Activated naive CD8-positive, alpha-beta T cell treated with anti-CD3 and anti-CD28 coated beads for 36 hours (primary cell): ENCODE measurements at regions not wholly inside any gene's neighbourhood (a gene's known extent, or its start where the extent isn't known, plus 50 kb on each side); places are given as distances from the start of the nearest gene placed in this dataset.
"Not testable (repeated sequence)": the region's sequence is repeated elsewhere in the genome, so short reads cannot be mapped to it uniquely, and the experiment has no call there.

Experiments used
- DNase-seq: peaks from one replicate; pipeline ENCODE4 v3.0.0; 2021
- H3K27ac Mint-ChIP-seq: one replicate; pipeline ENCODE4 v1.8.0; 2022; ENCODE audit warnings: mild to moderate bottlenecking, moderate library complexity, mixed read lengths
- H3K27me3 Mint-ChIP-seq: one replicate; pipeline ENCODE4 v1.8.0; 2022; ENCODE audit warnings: mild to moderate bottlenecking, mixed read lengths
- H3K36me3 Mint-ChIP-seq: one replicate; pipeline ENCODE4 v1.8.0; 2021; ENCODE audit warnings: mild to moderate bottlenecking, mixed read lengths
- H3K4me1 Mint-ChIP-seq: one replicate; pipeline ENCODE4 v1.8.0; 2021; ENCODE audit warnings: mixed read lengths
- H3K4me3 Mint-ChIP-seq: one replicate; pipeline ENCODE4 v1.8.0; 2022; ENCODE audit warnings: mild to moderate bottlenecking, moderate library complexity, mixed read lengths
- H3K9me3 Mint-ChIP-seq: one replicate; pipeline ENCODE4 v1.8.0; 2022; ENCODE audit warnings: mixed read lengths

DNA sequence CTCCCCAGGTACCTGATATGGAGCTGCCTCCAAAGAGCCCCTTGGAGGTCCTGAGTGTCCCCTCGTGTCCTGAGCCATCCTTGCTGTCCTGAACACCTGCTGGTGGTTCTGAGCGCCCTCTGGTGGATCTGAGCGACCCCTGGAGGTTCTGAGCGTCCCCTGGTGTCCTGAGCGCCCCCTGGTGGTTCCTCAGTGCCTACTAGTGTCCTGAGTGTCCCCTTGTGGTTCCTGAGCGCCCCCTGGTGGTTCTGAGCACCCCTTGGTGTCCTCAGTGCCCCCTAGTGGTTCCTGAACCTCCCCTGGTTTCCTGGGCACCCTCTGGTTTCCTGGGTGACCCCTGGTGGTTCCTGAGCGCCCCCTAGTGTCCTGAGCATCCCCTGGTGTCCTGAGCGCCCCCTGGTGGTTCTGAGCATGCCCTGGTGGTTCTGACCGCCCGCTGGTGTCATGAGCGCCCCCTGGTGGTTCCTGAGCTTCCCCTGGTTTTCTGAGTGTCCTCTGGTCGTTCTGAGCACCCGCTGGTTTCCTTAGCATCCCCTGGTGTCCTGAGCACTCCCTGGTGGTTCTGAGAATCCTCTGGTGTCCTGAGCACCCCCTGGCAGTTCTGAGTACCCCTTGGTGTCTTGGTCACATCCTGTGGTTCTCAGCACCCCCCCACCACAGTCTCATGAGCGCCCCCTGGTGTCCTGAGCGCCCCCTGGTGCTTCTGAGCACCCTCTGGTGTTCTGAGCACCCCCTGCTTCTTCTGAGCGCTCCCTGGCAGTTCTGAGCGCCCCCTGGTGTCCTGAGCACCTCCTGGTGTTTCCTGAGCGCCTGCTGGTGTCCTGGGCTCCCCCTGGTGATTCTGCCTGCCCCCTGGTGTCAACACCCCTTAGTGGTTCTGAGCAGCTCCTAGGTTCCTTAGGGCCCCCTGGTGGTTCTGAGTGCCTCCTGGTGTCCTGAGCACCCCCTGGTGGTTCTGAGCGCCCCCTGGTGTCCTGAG is 146.8 kb downstream of the POTEB start:
- not testable (repeated sequence) for H3K9me3 Mint-ChIP-seq, H3K36me3 Mint-ChIP-seq, H3K4me3 Mint-ChIP-seq, H3K4me1 Mint-ChIP-seq, H3K27me3 Mint-ChIP-seq, H3K27ac Mint-ChIP-seq, DNase-seq

DNA sequence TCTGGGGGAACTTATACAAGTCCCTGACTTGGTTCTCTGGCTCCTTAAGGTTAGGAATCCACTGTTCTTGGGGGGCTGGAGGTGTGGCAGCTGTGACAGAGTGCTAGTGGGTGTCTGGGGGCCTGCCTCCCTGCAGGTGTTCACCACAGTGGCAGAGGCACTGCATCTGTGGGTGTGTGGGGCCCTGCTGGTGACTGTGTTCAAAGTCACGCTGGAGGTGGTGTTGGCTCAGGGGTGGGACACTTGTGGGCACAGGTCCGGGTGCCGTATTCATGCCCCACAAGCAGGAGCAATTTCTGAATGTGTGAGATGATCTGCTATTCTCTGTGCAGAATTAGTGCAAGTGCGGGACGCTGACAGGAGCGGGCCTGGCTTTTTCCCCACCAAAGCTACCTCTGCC is 152.5 kb downstream of the POTEB start:
- H3K27me3 Mint-ChIP-seq, H3K36me3 Mint-ChIP-seq, H3K4me1 Mint-ChIP-seq, H3K9me3 Mint-ChIP-seq, H3K27ac Mint-ChIP-seq, H3K4me3 Mint-ChIP-seq, DNase-seq: not testable (repeated sequence)

DNA sequence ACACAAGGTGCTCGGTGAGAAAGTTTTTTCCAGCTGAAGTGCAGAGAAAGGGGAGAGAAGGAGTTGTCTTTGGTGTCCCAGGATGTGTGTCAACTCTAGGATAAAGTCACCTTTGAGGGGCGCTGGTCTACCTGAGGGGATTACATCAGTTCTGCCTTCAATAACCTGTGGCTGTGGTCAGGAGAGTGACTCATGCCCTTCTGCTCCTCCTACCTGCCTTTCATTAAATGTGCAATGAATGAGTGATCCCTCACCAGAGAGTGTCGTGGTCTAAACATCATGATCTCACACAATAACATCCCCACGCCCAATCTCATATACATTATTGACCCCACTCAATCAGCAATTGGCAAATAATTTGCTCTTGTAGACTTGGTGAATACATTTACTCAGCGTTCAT is 156.4 kb downstream of the POTEB start:
- not testable (repeated sequence) for H3K9me3 Mint-ChIP-seq, H3K36me3 Mint-ChIP-seq, H3K27ac Mint-ChIP-seq, DNase-seq, H3K4me3 Mint-ChIP-seq, H3K27me3 Mint-ChIP-seq, H3K4me1 Mint-ChIP-seq

DNA sequence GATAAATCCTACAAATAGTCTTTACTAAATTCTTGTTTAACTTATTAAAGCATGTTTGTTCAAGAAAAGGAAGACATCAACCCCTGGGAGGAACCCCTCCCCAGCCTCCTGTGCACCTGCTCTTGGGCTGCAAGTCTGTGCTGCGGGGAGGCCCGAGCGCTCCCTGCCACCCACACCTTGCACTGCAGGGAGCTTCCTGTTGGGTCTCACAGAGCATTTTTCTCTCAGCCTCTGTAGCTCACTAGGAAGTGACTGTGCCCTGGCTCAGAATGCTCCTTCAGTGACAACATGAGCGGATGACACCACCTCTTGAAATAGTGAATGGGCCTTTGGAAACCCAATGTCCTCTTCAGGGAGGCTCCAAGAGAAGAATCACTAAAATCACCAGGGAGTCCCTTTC is 158.8 kb downstream of the POTEB start:
- not testable (repeated sequence) for H3K27ac Mint-ChIP-seq, H3K4me3 Mint-ChIP-seq, H3K9me3 Mint-ChIP-seq, H3K36me3 Mint-ChIP-seq, H3K4me1 Mint-ChIP-seq, H3K27me3 Mint-ChIP-seq, DNase-seq

DNA sequence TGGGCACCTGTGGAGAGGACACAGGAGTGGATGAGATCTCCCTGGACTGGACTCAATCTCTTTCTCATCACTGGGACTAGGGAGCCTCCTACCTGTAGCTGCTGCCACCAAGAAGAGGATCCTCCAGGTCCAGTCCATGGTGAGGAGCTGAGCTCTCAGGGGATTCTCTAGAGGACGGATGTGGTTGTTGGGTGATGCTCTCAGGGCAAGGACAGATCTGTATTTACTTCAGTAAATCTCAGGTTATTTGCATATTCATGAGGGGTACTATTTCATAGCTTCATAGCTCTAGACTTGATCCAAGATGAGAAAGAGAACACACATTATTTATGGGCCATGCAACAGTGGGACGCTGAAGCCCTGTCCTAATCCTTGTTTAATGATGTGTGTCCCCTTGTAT is 159.4 kb downstream of the POTEB start:
- H3K27me3 Mint-ChIP-seq, DNase-seq, H3K27ac Mint-ChIP-seq, H3K9me3 Mint-ChIP-seq, H3K36me3 Mint-ChIP-seq, H3K4me1 Mint-ChIP-seq, H3K4me3 Mint-ChIP-seq: not testable (repeated sequence)

DNA sequence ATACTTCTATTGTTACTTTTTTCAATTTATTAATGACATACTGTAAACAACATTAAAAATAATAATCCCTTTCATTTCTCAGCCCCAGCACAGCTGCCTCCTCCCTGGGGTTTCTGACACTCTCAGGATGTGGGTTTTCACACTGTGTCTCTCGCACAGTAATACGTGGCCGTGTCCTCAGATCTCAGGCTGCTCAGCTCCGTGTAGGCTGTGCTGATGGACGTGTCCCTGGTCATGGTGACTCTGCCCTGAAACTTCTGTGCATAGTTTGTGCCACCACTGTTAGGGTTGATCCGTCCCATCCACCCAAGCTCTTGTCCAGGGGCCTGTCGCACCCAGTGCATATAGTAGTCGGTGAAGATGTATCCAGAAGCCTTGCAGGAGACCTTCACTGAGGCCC is 159.9 kb downstream of the POTEB start:
- DNase-seq, H3K4me1 Mint-ChIP-seq, H3K9me3 Mint-ChIP-seq, H3K27me3 Mint-ChIP-seq, H3K4me3 Mint-ChIP-seq, H3K27ac Mint-ChIP-seq, H3K36me3 Mint-ChIP-seq: not testable (repeated sequence)

DNA sequence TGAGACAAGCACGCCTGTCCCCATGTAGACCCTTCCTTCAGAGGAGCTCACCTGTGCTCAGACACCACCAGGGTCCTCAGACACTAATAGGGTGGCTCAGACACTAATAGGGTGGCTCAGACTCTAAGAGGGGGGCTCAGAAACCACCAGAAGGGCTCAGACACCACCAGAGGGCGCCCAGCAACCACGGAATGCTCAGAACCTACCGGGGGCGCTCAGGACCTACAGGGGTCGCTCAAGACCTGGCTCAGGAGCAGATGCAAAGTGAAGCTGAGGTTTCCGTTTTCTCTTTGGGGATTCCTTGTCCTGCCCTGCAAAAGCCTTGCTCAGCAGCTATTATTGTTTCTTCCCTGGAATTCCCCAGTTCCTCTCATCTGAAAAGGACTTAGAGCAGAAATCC is 172.1 kb downstream of the POTEB start:
- H3K36me3 Mint-ChIP-seq, H3K27ac Mint-ChIP-seq, DNase-seq, H3K4me1 Mint-ChIP-seq, H3K9me3 Mint-ChIP-seq, H3K4me3 Mint-ChIP-seq, H3K27me3 Mint-ChIP-seq: not testable (repeated sequence)

DNA sequence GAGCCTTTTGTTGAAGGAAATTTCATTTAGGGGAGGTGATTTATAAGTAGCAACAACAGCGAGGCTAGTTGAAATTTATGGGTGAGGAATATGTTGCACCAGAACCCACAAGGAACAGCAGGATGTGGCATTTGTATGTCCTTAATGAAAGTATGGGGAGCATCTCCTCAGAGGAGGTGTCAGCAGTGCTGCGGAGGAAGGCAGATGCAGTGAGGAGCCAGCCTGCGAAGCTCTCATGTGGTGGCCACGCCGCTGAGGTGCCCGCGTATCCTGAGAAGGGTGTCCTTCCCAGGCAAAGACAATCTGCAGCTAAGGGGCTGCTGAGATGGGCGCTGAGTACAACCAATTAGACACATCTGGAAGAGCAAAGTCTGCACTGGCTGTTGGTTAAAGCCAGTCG is 178.9 kb downstream of the POTEB start:
- DNase-seq, H3K27ac Mint-ChIP-seq, H3K27me3 Mint-ChIP-seq, H3K9me3 Mint-ChIP-seq, H3K4me3 Mint-ChIP-seq, H3K36me3 Mint-ChIP-seq, H3K4me1 Mint-ChIP-seq: not testable (repeated sequence)

DNA sequence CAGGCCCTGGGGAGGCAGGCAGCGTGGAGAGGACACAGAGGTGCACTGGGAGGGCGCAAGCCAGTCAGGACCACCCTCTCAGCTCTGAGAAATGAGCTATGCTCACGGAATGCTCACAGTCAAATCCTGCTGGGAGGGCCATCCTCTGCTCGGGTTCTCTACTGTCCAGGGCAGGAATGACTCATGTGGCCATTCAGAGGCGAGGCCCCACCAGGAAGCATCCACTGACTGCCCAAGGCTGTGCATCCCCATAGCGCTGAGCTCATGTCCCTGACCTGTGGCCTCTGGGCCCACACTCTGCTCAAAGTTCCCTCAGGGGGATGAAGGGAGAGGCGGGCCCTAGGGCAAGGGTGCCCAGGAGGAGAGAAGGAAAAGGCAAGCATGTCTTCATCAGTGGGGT is 182.4 kb downstream of the POTEB start:
- H3K4me1 Mint-ChIP-seq, DNase-seq, H3K36me3 Mint-ChIP-seq, H3K9me3 Mint-ChIP-seq, H3K27ac Mint-ChIP-seq, H3K4me3 Mint-ChIP-seq, H3K27me3 Mint-ChIP-seq: not testable (repeated sequence)

DNA sequence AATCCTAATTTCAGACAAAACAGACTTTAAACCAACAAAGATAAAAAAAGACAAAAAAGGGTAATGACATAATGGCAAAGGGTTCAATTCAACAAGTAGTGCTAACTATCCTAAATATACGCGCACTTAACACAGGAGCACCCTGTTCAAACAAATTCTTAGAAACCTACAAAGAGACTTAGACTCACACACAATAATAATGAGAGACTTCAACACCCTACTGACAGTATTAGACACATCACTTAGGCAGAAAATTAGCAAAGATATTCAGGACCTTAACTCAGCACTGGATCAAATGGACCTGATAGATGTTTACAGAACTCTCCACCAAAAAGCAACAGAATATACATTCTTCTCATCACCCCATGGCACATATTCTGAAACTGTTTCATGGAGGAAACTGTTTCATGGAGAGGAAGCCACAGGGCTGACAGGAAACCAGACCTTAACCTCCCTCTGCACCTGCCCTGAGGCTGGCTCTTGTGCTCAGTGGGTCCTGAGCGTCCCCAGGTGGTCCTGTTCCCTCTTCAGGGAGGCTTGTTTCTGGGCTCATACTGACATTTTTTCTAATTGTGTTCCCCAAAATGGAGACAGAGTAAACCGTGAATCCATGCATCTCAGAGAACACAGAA is 184.9 kb downstream of the POTEB start:
- not testable (repeated sequence) for H3K27me3 Mint-ChIP-seq, H3K4me3 Mint-ChIP-seq, DNase-seq, H3K4me1 Mint-ChIP-seq, H3K27ac Mint-ChIP-seq, H3K9me3 Mint-ChIP-seq, H3K36me3 Mint-ChIP-seq

DNA sequence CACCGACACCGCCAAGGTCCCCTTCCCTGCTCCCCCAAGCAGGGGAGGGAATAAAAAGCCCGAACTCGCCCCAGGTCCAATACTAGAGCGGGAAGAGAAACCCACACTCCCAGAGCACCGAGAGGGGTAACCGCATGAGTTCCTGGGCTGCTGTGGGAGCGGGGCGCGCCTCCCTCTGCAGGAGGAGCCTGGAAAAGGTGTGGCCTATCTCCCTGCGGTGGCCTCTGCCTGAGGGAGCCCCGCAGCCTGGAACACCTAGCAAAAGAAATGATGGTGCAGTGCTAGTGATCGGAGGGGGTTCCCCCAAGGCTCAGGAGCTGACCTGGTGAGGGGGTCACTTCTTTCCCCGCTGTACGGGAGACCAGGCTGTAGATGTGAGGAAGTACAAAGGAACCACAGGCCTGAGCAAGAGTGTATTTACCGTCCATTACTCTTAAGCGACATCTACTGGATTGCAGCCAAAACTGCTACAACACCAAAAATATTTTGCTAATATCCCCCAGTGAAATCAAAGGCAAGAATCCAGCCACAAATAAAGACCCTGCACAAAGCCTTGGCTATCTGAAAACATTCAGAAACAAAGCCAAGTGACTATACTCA is 216.6 kb upstream of the POTEB3 start:
- not testable (repeated sequence) for H3K9me3 Mint-ChIP-seq, H3K4me1 Mint-ChIP-seq, H3K27ac Mint-ChIP-seq, H3K4me3 Mint-ChIP-seq, H3K36me3 Mint-ChIP-seq, H3K27me3 Mint-ChIP-seq, DNase-seq

DNA sequence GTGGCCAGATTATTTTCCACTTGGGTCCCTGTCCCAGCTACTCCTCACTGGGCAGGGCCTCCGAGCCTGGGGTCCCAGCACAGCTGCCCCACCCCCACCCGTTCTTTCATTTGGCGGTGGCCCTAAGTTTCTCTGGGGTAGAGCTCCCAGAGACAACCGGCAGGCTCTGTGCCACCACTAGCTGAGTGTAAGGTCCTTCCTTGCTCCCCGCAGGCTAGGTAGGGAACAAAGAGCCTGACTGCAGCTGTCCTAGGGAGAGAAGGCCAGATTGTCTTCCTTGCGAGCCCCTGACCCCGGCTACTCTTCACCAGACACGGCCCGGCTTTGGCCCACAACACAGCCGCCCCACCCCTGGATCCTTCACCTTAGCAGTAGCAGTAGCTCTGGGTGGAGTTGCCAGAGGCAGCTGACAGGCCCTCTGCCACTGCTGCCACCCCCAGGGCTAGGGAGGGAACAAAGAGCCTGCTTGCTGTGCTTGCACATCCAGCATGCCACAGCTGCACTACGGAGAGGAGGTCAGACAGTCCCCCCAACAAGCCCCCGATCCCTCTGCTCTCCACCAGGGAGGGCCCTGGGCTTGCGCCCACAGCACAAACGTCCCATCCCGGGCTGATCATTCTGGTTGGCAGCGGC is 215.9 kb upstream of the POTEB3 start:
- not testable (repeated sequence) for H3K27me3 Mint-ChIP-seq, H3K4me1 Mint-ChIP-seq, H3K36me3 Mint-ChIP-seq, H3K9me3 Mint-ChIP-seq, H3K4me3 Mint-ChIP-seq, H3K27ac Mint-ChIP-seq, DNase-seq

DNA sequence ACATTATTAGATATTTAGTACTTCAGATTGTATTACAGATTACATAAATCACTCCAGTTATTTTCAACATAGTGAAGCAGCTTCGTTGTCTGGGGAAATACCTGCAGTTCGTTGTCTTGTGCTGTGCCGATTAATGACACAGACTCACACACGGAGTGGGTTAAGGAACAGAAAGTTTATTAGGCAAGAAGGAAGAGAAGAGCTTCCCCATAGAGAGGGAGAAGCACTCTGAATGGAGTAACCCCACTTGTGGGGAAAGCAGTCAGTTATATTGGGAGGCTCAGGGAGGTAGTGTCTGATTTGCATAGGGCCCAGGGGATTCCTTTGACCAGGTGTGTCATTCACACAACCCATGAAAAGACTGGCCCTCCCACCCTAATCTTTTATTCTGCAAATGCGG is 213.4 kb upstream of the POTEB3 start:
- H3K4me3 Mint-ChIP-seq, H3K36me3 Mint-ChIP-seq, H3K4me1 Mint-ChIP-seq, DNase-seq, H3K27me3 Mint-ChIP-seq, H3K9me3 Mint-ChIP-seq, H3K27ac Mint-ChIP-seq: not testable (repeated sequence)

DNA sequence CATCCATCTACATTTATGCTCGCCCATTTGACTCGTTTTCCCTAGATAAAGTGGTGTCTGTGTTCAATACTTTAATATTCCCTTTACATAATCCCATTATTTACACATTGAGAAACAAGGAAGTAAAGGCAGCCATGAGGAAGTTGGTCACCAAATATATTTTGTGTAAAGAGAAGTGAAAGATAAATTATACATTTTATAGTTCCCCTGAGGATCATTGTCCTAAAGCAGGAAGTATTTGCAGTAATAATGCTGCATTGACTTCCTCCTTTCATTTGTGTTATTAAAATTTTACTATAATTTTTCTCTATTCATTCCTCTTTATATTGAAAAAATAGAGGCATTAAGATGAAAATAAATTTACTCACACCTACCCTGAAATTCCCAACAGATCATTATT is 198.5 kb upstream of the POTEB3 start:
- not testable (repeated sequence) for H3K36me3 Mint-ChIP-seq, H3K27me3 Mint-ChIP-seq, H3K4me1 Mint-ChIP-seq, H3K9me3 Mint-ChIP-seq, H3K4me3 Mint-ChIP-seq, DNase-seq, H3K27ac Mint-ChIP-seq

DNA sequence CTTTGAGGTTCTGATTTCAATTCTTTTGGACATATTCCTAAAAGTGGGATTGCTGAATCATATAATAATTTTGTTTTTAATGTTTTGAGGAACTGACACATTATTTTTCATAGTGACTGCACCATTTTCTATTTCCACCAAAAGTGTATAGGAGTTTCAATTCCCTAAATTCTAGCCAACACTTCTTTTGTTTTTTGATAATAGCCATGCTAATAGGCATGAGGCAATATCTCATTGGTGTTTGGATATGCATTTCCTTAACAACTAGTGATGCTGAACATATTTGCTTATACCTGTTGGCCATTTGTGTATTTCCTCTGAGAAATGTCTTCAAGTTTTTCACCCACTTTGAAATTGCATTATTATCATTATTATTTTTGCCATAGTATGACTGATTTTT is 186.4 kb upstream of the POTEB3 start:
- H3K9me3 Mint-ChIP-seq, DNase-seq, H3K4me1 Mint-ChIP-seq, H3K27ac Mint-ChIP-seq, H3K4me3 Mint-ChIP-seq, H3K36me3 Mint-ChIP-seq, H3K27me3 Mint-ChIP-seq: not testable (repeated sequence)
